Mucosa of rectum (tissue), 2 donors: ENCODE measurements at regions not wholly inside any gene's neighbourhood (a gene's known extent, or its start where the extent isn't known, plus 50 kb on each side); places are given as distances from the start of the nearest gene placed in this dataset.

ENCODE experiments used
- H3K27ac ChIP-seq, 2 donors: one replicate each; pipeline ENCODE4 v1.7.0; 2013; ENCODE audit warnings: inconsistent platforms in 2 of 2, low read depth in 2 of 2, low read length in 2 of 2
- H3K27me3 ChIP-seq, 2 donors: one replicate each; pipeline ENCODE4 v1.7.0; 2013; ENCODE audit warnings: low read length in 2 of 2; ENCODE audit not compliant: control insufficient read depth in 2 of 2, insufficient read depth in 2 of 2
- H3K36me3 ChIP-seq, 2 donors: one replicate each; pipeline ENCODE4 v1.7.0; 2013; ENCODE audit warnings: low read length in 2 of 2; ENCODE audit not compliant: control insufficient read depth in 2 of 2, insufficient read depth in 2 of 2
- H3K4me1 ChIP-seq, 2 donors: one replicate each; pipeline ENCODE4 v1.7.0; 2013; ENCODE audit warnings: low read length in 2 of 2, mild to moderate bottlenecking in 1 of 2; ENCODE audit not compliant: control insufficient read depth in 2 of 2, insufficient read depth in 2 of 2
- H3K4me3 ChIP-seq, 2 donors: one replicate each; pipeline ENCODE4 v1.7.0; 2013; ENCODE audit warnings: low read length in 2 of 2
- H3K9ac ChIP-seq, 2 donors: one replicate each; pipeline ENCODE4 v1.7.0; 2013; ENCODE audit warnings: low read length in 2 of 2, low read depth in 1 of 2, mild to moderate bottlenecking in 1 of 2
- H3K9me3 ChIP-seq, 2 donors: one replicate each; pipeline ENCODE4 v1.7.0; 2013; ENCODE audit warnings: low read length in 2 of 2; ENCODE audit not compliant: control insufficient read depth in 2 of 2
- donor health status: healthy.
- donor health status: Normal muscosa, but diverticular disease.

GRCh38 chr20:51138576-51138975, 115.7 kb upstream of the KCNG1 start:
- H3K27ac ChIP-seq: no peak overlapping the region
- peaks cover 19 to 34% of the 10 kb centered on the region in 2 donors for H3K4me1 ChIP-seq
- H3K4me3 ChIP-seq: no peak overlapping the region
- H3K9ac ChIP-seq: no peak overlapping the region
- no peaks in the 10 kb centered on the region for H3K27me3 ChIP-seq
- no peaks in the 10 kb centered on the region for H3K9me3 ChIP-seq
- H3K36me3 ChIP-seq: no peaks in the 10 kb centered on the region

- H3K4me3 ChIP-seq: no peak overlapping the region
- peak overlapping the region in 1 of 2 donors; percentile 46 for H3K27ac ChIP-seq
- no peaks in the 10 kb centered on the region for H3K9me3 ChIP-seq
- no peaks in the 10 kb centered on the region for H3K36me3 ChIP-seq
- H3K9ac ChIP-seq: no peak overlapping the region
- no peaks in the 10 kb centered on the region for H3K27me3 ChIP-seq
- H3K4me1 ChIP-seq: peaks cover 17 to 32% of the 10 kb centered on the region in 2 donors
Measured at GRCh38 chr20:51137461-51137860, 114.6 kb upstream of the KCNG1 start.

GRCh38 chr20:51135926-51136715, 113.2 kb upstream of the KCNG1 start:
- Histone ChIP-seq H3K27ac (peak overlapping the region; percentile 90 to 93), H3K4me1 (peaks cover 15 to 37% of the 10 kb centered on the region in 2 donors), H3K4me3 (peak overlapping the region; percentile 45 to 58), H3K9ac (peak overlapping the region in 1 of 2 donors; percentile 60), H3K36me3 (no peaks in the 10 kb centered on the region), H3K27me3 (no peaks in the 10 kb centered on the region), H3K9me3 (no peaks in the 10 kb centered on the region)

DNA sequence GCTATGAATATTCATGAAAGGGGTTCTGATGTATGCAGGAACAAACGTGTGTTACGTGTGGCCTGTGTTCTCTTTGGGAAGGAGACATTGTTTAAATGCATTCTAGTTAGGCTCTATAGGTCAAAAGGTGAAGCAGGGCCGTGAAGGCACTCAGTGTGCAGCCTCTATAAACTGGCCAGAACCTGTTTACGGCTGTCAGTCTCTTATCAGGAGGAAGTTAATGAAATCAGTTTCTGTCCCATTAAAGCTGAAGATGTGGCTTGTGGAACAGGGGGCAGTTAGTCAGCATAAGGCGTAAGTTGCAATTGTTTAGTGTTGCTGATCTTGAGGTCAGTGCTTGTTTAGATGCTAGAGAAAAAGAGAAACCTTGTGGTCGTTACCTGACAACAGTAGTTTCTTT, 111.5 kb upstream of the KCNG1 start:
- H3K4me1 ChIP-seq: peaks cover 15 to 37% of the 10 kb centered on the region in 2 donors
- H3K9ac ChIP-seq: no peak overlapping the region
- H3K27me3 ChIP-seq: no peaks in the 10 kb centered on the region
- H3K36me3 ChIP-seq: no peaks in the 10 kb centered on the region
- H3K4me3 ChIP-seq: no peak overlapping the region
- no peaks in the 10 kb centered on the region for H3K9me3 ChIP-seq
- H3K27ac ChIP-seq: peak overlapping the region; percentile 19 to 70

GRCh38 chr20:51132279-51132678, 109.4 kb upstream of the KCNG1 start:
- Histone ChIP-seq H3K4me1 (peaks cover 16 to 44% of the 10 kb centered on the region in 2 donors), H3K9me3 (no peaks in the 10 kb centered on the region), H3K27ac (peak overlapping the region; percentile 66 to 73), H3K36me3 (no peaks in the 10 kb centered on the region), H3K27me3 (no peaks in the 10 kb centered on the region), H3K9ac (peak overlapping the region in 1 of 2 donors; percentile 42), H3K4me3 (peak overlapping the region in 1 of 2 donors; percentile 14)

GRCh38 chr20:51131811-51132210, 108.9 kb upstream of the KCNG1 start:
- no peak overlapping the region for H3K27ac ChIP-seq
- H3K4me3 ChIP-seq: no peak overlapping the region
- H3K36me3 ChIP-seq: no peaks in the 10 kb centered on the region
- H3K4me1 ChIP-seq: peaks cover 16 to 44% of the 10 kb centered on the region in 2 donors
- H3K9ac ChIP-seq: no peak overlapping the region
- no peaks in the 10 kb centered on the region for H3K27me3 ChIP-seq
- H3K9me3 ChIP-seq: no peaks in the 10 kb centered on the region

DNA sequence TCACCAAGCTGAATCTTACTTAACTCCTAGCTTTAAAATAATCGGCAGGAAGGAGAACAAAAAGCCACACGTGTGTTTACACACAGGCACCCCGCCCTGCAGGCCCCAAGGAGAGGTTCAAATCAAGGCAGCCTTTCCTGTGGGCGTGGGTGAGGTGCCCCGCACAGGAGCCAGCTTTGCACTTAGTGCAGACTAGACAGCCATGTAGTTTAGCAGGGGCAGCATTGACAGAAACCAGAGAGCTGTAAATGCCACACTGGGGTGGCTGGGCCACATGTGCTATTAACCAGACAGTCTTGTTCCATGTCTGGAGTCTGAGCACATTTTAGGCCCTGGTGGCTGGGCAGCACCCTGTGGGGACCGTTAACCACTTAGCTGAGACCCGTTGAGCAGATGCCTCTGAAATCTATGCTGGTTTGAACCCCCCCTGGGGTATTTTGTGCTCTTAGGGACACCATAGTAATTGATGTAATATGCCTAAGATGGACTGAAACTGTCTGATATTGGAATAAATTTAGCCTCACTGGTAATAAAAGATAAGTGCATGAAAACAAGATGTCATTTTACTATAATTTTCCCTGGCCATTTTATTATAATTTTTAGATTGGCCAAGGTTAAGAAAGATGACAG, 106.4 kb upstream of the KCNG1 start:
- H3K36me3 ChIP-seq: no peaks in the 10 kb centered on the region
- H3K4me3 ChIP-seq: no peak overlapping the region
- H3K27me3 ChIP-seq: no peaks in the 10 kb centered on the region
- no peak overlapping the region for H3K9ac ChIP-seq
- peaks cover 13 to 38% of the 10 kb centered on the region in 2 donors for H3K4me1 ChIP-seq
- peak overlapping the region; percentile 38 to 66 for H3K27ac ChIP-seq
- H3K9me3 ChIP-seq: no peaks in the 10 kb centered on the region

DNA sequence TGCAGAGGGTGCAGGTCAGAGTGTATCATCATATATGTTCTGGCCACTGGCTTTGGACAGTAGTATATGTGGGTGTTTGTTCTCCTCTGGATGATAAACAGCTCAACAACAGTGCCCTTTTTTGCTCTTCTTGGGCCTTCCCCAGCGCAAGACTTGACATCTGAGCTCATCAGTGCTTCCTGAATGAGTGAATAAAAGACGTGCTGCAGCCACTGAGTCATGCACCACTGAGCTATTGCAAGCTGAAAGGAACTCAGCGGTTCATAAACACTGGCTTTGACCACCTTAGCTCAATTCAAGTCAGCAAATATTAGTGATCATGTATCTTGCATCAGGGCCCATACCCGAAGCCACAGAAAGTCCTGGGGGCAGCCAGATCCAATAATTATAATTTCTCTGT, 105.3 kb upstream of the KCNG1 start:
- Histone ChIP-seq H3K27me3 (no peaks in the 10 kb centered on the region), H3K9ac (no peak overlapping the region), H3K4me3 (no peak overlapping the region), H3K36me3 (no peaks in the 10 kb centered on the region), H3K4me1 (peaks cover 13 to 38% of the 10 kb centered on the region in 2 donors), H3K9me3 (no peaks in the 10 kb centered on the region), H3K27ac (no peak overlapping the region)

GRCh38 chr20:51127713-51128112, 104.8 kb upstream of the KCNG1 start:
- Histone ChIP-seq H3K4me1 (peaks cover 11 to 36% of the 10 kb centered on the region in 2 donors), H3K9me3 (no peaks in the 10 kb centered on the region), H3K4me3 (no peak overlapping the region), H3K36me3 (no peaks in the 10 kb centered on the region), H3K27me3 (no peaks in the 10 kb centered on the region), H3K9ac (no peak overlapping the region), H3K27ac (no peak overlapping the region)

DNA sequence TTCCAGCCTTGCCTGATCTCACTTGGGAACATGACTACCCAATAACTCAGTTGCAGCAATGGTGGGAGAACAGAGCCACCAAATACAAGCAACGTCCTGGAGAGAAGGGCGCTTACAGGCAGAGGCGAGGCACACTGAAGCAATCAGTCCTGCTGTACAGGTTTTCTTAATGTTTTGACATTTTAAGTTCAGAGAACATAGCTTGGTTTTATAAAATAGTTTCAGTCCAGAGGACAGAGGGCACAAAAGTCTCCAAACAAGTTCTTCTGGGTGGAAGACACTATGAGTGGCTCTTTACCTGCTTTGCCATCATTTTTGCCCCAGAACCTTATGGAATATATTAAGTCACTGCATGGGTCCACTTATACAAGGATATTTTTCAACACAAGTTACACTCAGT, 103.4 kb upstream of the KCNG1 start:
- Histone ChIP-seq H3K27ac (no peak overlapping the region), H3K4me1 (peaks cover 10 to 29% of the 10 kb centered on the region in 2 donors)

More for the DNA sequence above, 103.4 kb upstream of the KCNG1 start:
- Histone ChIP-seq H3K27me3 (no peaks in the 10 kb centered on the region), H3K4me3 (no peak overlapping the region), H3K9ac (peak overlapping the region in 1 of 2 donors; percentile 26), H3K9me3 (no peaks in the 10 kb centered on the region), H3K36me3 (no peaks in the 10 kb centered on the region)
